ENCODE measurements at regions not wholly inside any gene's neighbourhood (a gene's known extent, or its start where the extent isn't known, plus 50 kb on each side); places are given as distances from the start of the nearest gene placed in this dataset.

DNA sequence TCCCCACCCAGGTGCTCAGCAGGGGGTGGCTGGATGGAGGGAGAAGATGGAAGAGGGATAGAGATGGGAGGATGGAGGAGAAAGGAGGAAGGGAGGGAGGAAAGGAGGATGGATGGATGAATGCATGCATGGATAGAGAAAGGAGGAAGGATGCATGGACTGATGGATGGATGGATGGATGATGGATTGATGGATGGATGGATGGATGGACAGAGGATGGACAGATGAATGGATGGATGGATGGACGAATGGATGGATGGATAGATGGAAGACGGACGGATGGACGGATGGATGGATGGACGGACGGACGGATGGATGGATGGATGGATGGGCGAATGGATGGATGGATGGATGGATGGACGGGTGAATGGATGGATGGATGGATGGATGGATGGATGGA is 64.1 kb downstream of the NCOR2 start:
- DNase-seq: no peak

DNA sequence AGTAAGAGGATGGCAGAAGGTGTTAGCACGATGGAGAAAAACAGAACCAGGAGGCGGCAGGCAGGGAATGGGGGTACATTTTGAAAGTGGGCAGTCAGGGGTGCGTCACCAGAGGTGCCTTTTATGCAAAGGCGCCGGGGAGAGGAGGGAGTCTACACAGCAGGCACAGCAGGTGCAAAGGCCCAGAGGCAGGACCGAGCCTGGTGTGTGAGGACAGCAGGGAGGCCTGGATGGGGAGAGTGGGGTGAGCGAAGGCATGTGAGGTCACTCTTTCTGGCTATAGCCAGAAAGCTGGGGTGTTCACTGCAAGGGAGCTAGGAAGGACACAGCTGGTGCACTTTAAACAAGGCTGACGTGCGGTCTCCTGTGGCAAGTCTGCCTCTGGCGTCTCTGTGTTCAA is 65.0 kb downstream of the NCOR2 start:
- no peak for DNase-seq

DNA sequence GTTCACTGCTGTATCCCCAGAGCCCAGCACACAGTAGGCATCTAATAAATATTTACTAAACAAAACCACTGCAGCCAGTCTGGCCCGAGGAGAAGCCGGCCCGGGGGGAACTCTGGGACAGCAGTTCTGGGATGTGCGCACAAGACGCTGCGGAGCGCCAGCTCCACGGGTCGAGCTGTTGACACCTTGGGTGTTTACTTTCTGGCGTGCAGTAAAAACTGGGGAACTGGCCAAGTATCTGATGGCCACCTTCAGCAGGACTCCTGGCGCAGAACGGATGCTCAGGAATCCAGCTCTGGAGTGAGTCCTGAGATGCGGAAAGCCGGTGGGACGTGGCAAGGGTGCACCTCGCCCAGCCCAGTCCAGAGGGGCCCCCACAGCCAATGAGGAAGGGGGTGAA is 65.6 kb downstream of the NCOR2 start:
- DNase-seq: no peak

DNA sequence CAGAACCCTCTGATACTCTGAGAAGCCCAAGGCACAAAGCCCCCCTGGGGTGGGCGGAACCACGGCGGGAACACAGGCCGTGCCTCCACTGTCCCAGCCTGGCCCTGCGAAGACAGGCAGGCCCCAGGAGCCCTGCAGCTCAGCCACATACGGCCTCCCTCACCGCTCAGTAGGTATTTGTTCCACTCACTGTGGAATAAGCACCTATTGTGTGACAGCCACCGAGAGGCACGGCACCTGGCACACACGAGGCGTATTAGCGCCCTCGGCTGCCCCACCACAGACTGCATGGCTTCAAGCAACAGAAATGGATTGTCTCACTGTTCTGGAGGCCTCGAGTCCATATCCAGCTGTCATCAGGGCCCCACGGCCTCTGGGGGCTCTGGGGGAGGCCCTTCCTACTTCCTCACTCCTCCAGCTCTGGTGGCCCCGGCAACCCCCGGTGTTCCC is 66.3 kb downstream of the NCOR2 start:
- no peak for DNase-seq

DNA sequence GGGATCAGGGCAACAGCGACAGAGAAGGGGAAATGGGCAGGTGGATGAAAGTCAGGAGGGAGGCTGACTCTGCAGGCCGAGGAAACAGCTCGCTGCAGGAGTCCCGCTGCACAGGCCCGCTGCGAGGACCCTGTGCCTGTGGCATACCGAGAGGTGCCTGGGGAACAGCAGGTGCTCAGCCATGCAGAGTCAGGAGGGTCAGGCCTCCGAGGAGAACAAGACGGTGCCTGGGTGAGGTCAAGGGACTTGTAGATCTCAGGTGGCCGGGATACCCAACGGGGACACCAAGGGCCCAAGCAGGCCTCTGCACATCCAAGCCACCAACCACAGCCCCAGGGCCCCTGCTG is 67.5 kb downstream of the NCOR2 start:
- DNase-seq: no peak

DNA sequence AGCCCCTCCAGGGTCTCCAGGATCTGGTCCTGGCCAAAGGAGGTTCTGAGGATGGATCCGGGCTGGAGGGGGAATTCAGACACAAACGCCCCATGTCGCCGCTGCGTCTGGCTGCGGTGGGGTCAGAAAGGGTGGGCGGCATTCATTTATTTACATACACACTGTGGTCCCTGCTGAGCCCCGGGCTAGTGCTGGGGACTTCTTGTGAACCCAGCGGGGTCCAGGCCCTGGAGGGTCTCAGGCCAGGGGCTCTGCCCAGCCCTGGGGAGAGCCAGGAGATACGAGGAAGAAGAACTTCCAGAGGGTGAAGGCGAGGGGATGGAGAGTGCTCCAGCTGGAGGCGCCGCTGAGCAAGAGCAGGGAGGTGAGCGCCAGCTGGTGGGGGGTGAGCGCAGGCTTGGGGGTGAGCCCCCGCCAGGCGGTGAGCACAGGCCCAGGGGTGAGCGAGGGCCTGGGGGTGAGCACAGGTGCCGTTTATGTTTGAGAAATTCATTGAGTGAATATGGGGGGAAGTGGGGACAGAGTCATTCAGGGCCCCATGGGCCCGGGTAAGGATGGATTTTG is 68.1 kb downstream of the NCOR2 start:
- no peak for DNase-seq

- DNase-seq: no peak
These were observed 68.9 kb downstream of the NCOR2 start for GRCh38 chr12:124498275-124499189.

DNA sequence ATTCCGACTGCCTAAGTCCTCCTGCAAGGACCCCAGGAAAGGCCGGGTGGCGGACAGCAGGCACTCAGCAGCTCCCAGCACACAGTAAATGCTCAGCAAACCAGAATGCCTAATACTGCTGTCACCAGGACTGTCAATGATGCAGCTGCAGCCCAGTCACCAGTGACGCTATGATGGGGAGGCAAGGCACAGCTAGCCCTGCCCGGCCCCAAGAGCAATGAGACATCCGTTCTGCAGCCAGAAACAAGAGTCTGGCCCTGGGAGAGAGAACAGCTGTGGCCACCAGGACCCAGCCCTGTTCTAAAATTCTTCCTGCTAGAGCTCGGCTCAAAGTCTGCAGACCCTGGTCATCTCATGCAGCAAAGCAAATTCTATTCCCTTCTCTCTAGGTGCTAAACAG is 69.8 kb downstream of the NCOR2 start:
- no peak for DNase-seq

- no peak for DNase-seq
These were observed 70.4 kb downstream of the NCOR2 start for GRCh38 chr12:124497039-124497438.

DNA sequence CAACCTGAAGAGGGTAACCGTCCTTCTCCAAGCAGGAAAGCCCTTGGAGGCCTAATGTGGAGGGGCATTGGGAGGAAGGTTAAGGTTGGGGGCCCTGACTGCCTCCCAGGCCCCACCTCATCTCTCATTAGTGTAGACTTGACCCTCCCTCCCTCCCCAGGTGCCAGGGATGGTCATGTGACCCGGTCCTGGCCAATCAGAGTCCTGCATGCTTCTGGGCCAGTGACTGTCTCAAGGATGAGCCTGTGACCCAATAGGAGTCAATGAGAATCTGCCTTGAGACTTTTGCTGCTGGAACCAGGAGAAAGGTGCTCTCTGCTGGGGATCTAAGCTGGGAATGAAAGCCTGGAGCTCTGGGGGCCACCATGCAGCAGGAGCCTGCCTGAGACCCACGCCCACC is 70.8 kb downstream of the NCOR2 start:
- no peak for DNase-seq

DNA sequence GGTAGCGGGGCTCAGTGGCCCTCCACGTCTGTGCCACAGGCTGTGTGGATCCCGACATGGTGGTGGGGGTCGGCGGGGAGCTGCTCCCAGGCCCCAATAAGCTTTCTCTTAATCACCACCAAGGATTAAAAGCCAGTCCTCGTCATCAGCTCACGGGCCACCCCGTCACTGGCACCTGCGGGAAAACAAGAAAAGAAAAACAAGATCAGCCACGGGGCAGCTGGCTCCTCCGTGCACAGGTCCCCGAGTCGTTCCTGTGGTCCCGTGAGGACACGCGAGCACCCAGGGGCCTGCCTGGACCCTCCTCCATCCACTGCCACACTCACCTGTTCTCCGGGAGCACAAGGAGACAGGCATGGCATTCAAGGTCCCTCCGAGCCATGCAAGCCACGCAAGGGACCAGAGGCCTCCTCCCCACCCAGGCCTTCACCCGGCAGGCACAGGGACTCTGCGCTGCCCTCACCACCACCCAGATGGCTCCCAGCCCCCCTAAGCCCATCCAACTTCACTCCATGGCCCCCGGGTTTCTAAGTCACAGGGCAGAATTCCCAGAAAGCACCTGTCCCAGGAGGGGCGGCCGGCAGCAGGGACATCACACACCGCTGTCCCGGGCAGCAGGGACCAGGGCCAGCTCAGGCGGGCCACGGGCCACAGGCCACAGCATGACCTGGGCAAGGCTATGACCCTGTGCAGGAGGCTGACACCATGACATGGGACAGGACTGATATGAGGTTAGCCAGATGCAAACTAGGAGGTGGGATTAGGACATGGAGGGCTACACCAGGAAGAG is 72.0 kb downstream of the NCOR2 start:
- DNase-seq: no peak

DNA sequence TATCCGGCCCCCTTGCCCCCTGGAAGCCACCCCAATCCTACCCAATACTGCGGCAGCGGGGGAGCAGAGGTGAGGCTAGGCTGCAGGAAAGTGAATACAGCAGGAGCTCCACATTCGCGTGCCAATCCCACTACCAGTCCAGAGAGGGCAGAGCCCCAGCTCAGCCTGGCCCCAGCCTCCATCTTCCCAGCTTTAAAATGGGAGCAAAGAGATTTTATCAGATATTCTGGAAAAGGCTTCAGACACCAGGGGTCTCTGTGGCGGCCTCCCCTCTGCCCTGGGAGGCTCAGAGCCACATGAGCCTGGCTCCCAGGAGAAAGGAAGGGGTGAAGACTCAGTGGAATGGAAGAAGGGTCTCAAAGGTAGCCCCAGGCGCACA is 72.7 kb downstream of the NCOR2 start:
- no peak for DNase-seq

DNA sequence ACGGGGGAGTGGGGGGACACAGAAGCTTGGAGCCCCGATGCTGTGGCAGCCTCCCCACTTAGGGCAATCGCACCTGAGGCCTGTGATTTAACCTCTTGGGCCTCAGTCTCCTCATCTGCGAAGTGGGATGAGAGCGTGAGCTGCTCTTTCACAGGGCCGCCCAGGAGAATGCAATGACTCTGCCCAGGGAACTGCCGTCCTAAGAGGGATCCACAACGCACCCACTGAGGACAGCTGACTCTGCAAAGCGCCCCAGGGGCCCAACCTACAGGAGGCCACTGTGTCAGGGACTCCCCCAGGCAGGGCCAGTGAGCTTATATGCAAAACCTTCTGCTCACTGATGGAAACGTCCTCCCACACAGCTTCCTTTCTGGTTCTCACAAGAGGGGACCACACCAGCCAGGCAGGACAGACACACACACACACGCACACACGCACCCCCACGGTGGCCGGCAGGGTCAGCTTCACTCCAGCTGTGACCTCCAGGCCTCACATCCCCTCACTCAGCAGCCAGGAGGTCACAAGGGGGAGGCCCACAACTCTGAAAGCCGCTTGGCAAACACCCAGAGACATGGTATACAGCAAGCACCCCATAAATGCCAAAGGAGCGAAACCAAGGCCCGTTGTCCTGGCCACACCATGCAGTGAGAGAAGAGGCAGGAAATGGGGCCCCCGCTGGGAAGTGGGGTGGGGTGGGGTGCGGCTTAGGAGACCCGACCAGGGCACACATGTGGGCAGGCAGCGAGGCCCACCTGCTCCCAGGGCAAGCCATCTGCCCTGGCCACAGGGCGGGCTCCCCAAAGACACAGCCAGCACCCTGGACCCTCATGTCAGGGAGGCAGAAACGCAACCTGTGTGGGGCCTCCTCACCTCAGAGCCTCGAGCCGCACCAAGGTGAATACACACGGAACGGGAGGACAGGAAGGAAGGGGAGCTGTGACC is 73.3 kb downstream of the NCOR2 start:
- DNase-seq: no peak

DNA sequence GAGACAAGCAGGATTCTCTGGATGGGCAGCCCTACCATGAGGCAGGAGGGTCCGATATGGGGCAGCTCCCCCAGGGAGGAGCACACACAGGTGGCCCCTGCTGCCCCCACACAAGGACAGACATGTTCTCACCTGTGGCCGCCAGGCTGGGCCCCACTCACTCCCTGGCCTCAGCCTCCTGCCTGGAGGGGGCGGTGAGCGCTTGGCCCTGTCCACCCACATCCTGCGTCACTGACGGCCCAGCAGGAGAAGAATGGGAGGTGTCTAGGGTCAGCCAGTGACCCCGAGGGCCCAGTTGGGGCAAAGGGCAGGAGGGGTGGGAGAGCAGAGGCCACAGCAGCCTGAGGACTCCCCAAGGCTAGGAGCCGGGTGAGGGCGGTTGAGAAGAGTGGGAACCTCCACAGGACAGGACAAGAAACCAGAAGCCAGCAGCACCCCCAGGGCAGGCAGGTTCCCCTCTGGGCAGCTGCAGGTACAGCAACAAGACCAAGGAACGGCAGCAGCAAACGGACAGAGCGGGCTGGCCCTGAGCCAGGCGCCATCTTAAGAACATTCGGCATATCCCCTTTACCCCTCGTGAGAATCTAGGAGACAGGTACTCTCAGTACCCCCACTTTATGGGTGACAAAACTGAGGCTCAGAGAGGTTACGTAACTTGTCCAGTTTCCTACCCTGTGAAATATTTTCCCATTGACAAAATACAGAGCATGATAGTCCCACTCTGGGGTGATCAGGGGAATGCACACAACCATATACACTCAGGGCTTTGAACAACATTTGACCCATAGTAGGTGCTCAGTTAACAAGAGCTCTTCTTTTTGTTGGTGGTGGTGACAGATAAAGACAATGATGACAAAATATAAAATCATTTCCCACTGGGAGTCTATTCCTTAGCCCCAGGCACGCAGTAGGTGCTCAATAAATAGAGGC is 74.3 kb downstream of the NCOR2 start:
- no peak for DNase-seq

GRCh38 chr12:124491856-124492420 is 75.5 kb downstream of the NCOR2 start:
- DNase-seq: no peak

DNA sequence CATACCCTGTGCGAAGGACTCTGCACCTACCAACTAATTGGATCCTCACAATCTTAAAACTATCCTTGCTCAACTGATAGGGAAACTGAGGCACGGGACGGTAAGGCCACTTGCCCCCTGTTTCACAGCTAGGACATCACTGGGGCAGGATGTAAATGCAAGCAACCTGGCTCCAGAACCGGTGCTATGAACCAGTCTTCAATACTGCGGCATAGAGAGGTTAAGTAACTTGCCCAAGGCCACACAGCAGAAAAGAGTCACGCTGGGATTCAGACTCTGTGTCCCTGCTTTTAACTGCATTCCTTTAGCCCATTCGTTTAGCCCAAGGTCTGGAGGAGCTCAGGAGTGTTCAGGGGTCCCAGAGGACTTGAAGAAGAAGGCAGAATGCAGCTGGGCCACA is 76.1 kb downstream of the NCOR2 start:
- DNase-seq: no peak

DNA sequence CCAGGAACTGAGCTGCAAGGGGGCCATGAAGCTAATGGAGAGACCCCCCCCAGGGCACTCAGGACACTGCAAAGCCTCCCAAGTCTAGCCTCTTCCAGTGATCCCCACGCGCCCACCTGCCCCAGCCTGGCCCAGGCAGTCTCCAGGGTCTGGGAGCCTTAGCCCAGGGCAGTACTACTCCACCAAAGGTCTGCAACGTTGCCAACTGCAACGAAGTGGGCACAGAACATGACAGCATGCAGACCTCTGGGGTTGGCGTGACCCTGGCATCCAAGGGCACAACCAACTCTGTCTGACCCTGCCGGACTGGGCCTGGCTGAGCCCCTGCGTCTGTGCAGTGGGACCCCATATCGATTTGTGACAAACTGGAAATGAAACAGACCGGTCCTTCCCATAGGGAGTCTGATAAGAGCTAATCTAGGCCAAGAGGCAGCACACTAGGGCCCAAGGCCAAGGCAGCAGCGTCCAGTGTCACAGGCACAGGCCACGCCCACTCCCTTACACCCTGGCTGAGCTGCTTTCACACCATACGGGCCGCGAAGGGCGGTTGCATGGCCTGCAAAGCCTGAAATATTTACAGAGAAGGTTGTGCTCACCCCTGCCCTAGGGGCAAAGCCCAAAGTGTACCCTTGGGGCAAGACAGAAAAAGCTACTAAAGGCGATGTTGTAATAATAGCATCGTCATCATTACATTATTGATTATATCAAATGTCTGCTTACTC is 76.7 kb downstream of the NCOR2 start:
- no peak for DNase-seq

- DNase-seq: no peak
These were observed 77.4 kb downstream of the NCOR2 start for GRCh38 chr12:124489915-124490583.

GRCh38 chr12:124489220-124489619 is 78.2 kb downstream of the NCOR2 start:
- DNase-seq: no peak

GRCh38 chr12:124488520-124488919 is 78.9 kb downstream of the NCOR2 start:
- no peak for DNase-seq
